ENCODE measurements at regions not wholly inside any gene's neighbourhood (a gene's known extent, or its start where the extent isn't known, plus 50 kb on each side); places are given as distances from the start of the nearest gene placed in this dataset.

DNA sequence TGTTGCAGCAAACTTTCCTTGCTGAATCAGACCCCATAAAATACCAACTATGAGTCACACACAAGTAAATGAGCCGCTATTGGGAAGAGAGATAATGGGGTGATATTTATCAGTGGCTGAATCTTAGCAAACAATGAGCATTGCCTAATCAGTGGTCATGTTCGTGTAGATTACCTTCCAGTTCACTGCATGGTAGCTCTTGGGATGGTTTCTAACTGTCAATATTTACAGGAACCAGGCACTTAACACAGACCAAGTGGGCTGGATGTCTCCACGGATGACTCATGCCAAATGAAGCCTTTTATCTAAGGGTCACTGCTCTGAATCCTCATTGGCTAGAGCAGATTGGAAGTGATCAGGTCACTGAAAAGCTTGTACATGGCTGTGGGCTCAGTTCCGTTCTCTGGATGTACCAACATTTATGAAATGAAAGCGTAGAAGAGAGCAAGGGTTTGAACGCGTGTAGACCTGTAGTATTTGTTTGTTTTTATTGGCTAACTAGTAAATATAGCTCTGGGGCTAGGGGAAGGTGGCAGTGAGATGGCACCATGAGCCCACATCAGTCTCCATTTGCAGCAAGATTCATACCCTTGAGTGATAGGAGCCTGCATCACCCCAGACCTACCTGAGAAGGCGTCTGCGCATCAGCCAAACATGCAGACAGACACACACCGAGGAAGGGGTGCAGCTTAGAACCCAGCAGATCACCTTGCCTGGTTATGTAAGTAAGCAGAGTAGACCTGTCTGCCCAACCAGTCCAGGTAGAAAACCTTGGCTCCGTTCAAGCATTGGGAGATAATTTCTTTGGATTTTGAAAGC, 153.3 kb downstream of the TOMM20 start:
- no peak for DNase-seq (ENCODE audit: low read depth)

- no peak for DNase-seq (ENCODE audit: low read depth)
Observed at GRCh38 chr1:234973426-234974250, 155.0 kb downstream of the TOMM20 start.

DNA sequence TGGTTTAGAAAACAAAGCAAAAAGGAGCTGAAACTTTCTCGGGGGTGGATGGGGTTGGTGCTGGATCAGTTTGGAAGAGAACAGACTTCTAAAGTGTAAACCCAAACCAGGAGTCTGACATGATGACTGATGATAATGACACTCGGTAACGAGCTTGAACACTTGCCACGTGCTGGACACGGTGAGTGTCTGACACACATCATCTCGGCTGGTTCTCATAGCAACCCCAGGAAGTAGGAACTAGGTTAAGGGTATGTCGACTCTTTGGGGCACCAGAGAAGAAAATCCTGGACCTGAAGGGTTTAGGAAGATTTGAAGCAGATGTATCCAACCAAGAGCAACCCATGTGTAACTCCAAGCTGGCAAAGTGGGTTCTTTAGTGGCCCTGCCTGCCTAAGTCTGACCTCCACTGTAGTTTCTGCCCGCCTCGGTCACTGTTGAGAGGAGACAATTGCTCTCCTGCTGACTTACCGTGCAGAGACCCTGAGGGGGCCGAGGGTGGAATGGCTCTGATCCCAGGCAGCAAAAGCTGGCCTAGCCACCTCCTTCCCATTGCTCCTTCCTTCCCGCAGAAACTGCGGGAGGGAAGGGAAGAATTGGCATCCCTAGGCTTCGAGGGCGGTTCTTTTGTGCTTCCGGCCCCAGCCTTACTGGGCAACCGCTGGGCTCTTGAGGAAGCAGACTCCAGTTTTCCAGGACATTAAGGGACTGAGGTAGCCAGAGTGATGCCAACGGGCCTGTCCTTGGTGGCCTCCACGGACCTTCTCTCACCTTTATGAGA, 156.0 kb downstream of the TOMM20 start:
- DNase-seq (ENCODE audit: low read depth) = peak; percentile 21

- no peak for DNase-seq (ENCODE audit: low read depth)
Observed at GRCh38 chr1:234971586-234972297, 156.9 kb downstream of the TOMM20 start.

- no peak for DNase-seq (ENCODE audit: low read depth)
Observed at GRCh38 chr1:234970731-234971476, 157.7 kb downstream of the TOMM20 start.

- no peak for DNase-seq (ENCODE audit: low read depth)
Observed at GRCh38 chr1:234970401-234970730, 158.3 kb downstream of the TOMM20 start.

DNA sequence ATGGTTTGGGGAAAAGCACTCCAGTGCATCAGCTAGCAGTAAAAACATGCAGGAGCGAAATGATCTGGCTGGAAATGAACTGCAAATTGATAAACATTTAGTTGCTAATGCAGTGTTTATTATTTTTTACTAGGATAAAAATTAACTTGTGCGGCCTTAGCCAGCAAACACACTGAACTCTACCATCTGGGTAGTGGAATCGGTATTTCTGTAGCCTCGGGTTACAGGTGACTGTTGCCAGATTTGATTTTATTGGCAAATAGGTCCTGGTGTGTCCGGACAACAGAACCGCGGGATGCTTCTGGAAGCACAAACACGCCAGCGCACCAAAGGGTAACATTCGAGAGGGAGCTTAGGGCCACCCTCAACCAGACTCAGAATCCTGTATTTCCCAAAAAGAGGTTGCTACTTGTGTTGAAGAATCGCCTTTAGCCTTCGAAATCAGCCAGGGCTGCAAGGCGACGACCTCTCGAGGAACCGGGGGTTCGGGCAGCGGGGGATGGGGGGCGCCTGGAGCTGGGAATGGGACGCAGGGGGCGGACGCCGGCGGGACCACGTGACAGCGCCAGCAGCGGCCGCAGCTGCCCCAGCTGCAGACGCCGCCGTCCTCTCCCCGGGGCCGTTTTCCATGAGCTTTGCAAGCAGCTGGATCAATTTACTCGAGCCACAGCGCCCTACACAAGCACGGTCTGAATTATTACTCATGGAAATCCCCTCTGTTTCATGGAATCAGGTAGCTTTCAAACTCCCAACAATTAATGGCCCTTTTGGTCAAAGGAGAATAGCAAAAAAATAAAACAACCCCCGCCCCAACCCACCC, 158.8 kb downstream of the TOMM20 start:
- no peak for DNase-seq (ENCODE audit: low read depth)

DNA sequence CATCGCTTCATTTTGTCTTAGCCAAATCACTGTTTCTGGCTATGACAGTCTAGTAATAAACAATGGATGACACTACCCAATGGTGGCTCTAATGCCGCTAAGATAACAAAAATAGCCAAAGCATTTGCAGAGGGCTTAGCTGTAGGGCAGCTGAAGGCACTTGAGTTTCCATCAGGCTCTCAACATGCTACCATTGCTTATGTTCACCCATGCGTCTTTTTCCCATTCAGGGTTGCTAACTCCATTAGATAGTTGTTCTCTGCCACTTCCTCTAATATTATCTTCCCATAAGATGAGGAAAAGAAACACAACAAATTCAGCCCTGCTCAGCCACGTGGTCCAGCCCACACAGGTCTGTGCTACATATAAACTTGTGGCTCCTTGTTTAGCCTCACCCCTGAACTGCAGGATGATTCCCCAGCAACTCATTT, 159.6 kb downstream of the TOMM20 start:
- no peak for DNase-seq (ENCODE audit: low read depth)

- no peak for DNase-seq (ENCODE audit: low read depth)
Observed at GRCh38 chr1:234968451-234968850, 160.2 kb downstream of the TOMM20 start.

DNA sequence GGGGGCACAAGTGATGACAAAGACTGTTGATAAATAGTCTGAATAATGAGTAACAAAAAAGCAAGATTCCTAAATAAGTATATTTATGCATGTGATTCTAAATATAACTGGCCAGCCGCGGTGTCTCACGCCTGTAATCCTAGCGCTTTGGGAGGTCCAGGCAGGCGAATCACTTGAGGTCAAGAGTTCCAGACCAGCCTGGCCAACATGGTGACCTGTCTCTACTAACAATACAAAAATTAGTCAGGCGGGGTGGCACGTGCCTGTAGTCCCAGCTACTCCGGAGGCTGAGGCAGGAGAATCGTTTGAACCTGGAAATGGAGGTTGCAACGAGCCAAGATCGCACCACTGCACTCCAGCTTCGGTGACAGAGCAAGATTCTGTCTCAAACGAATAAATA, 161.5 kb downstream of the TOMM20 start:
- no peak for DNase-seq (ENCODE audit: low read depth)

- DNase-seq (ENCODE audit: low read depth) = no peak
Observed at GRCh38 chr1:234965111-234965510, 163.5 kb downstream of the TOMM20 start.

GRCh38 chr1:234963904-234964702, 164.5 kb downstream of the TOMM20 start:
- no peak for DNase-seq (ENCODE audit: low read depth)

DNA sequence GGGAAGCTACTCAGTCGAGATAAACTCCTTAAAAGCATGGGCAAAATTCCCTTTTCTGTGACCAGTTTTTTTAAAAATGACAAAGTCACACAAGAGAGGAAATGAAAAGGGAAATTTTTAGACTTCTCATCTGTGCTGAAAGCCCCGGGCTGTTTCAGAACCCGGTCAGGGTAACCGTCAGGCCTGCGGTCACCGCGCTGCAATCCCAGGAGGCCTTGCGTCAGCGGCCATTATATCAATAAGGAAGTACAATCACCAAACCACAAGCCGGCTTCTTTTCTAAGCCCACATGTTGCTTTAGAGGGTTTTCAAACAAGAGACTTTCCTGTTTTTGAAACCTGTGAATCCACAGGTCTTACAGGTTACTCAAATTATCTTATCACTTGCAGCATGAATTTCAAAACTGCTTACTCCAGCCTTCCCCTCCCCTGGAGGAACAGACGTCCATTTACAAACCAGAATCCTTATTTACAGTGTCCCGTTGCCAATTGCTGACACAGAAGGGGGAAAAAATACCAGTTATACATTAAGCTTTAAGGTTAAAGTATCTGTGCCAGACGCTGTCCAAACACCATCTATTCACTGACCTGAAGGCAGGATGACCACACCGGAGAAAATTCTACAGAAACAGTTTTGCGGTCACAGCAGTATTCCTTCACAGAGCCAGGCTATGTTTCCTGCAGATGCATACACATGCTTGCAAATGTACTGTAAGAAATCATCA, 165.3 kb downstream of the TOMM20 start:
- peak; percentile 88 for DNase-seq (ENCODE audit: low read depth)

DNA sequence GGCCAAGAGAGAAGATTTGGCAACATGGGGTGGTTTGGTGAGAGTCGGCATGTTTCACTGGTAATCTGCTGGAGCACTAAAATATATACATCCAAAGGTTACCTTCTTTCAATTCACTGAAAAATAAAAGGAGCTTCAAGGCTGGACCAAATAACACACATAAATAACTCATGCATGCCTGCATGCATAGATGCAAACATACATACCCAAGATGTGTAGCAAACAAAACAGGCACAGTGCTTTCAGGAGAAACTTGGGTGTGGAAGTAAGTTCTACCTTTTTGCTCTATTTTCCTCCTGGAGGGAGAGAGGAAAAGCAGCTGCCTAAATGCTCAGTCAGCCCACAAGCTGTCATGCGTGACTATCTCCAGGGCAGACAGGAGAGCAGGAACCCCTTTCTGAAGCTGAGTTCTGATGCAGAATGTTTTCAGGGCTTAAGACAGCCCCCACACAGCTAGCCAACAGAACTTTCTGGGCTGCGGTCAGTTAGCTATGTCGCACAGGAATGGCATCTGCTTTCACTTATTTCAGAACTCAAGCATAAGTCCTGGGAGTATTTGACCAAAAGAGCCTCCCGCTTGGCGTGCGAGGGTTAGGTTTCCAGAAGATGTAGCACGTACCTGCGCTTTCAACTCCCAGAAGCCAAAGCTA, 166.2 kb downstream of the TOMM20 start:
- no peak for DNase-seq (ENCODE audit: low read depth)

DNA sequence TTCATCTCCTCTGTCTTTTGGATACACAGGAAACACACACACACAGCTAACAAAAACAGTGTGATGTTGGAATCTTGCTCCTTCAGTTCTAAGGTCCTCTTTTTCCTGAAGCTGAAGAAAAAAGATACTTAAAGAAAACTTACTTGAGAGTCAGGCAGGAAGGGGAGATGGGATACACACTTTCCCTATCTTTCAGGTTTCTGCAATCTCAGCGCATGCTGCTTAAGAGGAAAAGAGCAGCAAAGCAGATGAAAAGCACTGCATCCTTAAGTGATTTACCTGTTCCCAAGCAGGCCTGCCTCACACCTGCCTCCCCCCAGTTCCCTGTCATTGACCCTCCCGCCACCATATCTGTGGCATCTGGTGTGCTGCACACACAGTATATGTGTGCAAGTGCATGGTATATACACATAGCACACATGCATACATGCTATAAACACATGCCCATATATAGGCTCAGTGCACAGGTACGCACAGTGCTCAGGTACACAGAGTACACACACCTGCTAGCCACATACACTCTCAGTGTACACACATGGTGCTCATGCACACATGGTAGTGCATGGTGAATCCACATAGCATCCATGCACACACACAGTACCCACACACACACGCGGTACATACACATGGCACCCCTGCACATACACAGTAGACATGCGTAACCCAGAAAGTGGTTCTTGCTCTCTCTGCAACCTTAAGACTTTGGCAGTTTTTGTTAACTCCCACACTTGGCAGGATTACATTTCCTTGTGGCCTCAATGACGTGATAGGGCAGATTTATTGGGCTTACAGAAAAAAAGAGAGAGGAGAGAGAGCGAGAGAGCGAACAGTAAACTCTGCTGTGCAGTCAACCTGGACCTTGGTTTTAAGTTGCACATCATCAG, 166.9 kb downstream of the TOMM20 start:
- DNase-seq (ENCODE audit: low read depth) = no peak

- DNase-seq (ENCODE audit: low read depth) = no peak
Observed at GRCh38 chr1:234960722-234961455, 167.7 kb downstream of the TOMM20 start.

Measured in T-helper 22 cell (primary cell).